ENCODE measurements at regions not wholly inside any gene's neighbourhood (a gene's known extent, or its start where the extent isn't known, plus 50 kb on each side); places are given as distances from the start of the nearest gene placed in this dataset.

DNA sequence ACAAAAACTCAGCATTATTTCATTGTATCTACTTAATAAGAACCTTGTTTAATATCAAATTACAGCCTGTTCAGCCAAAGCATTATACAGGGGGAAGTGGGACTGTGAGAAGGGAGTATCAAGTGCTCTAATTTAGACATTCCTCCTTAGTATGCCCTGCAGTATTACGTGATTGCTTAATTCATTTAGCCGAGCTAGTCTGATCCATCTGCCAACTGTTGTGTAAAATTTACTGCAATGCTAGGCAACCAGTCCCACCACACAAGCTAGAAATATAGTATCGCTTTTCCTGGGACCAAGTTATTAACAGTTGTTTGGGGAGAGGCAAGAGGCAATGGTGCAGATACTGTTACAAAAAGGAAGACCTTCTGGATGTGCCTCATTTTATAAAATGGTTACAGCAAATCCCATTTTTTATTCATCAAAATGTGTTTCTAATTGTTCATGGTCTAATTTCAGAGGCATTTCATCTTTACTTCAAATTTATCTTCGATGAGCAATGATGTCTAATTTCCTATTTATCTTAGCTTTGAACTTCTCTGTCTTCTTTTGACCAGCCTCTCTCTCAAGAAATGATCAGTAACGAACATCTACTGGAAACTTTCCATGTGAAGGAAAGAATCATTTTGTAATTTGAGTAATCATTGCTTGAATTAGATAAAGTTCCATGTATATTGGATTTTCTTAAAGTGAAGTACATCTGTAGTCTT lies 283.3 kb downstream of the DUSP10 start:
- ATAC-seq (peak; percentile 77 to 95), DNase-seq (peak in 1 of 2 donors; percentile 17)
- Histone ChIP-seq H3K27ac (peak overlapping the region; percentile 8 to 71 (median 55)), H3K4me3 (no peak overlapping the region), H3K27me3 (no peaks in the 10 kb centered on the region), H3K4me1 (peaks cover 48 to 53% of the 10 kb centered on the region in 2 donors), H3K9me3 (no peaks in the 10 kb centered on the region), H3K36me3 (no peaks in the 10 kb centered on the region)
- in situ Hi-C loops (cut with MboI; ENCODE audit: low sequenced_read_pairs in 4 of 4) = no loop called here
- intact Hi-C loops (cut with DNase I; ENCODE audit: low total_unique reads) = no loop called here
- TF ChIP-seq POLR2A (IDR thresholded peaks at IDR 0.05) (no peak), CTCF (IDR thresholded peaks at IDR 0.05 in 4 of 5, conservative IDR thresholded peaks at IDR 0.05 in 1 of 5) (no peak)

GRCh38 chr1:221459558-221459957 lies 282.3 kb downstream of the DUSP10 start:
- Histone ChIP-seq H3K4me1 (peaks cover 48 to 54% of the 10 kb centered on the region in 2 donors), H3K27ac (peak overlapping the region in 2 of 4 donors; percentile 65 to 71), H3K9me3 (no peaks in the 10 kb centered on the region), H3K4me3 (no peak overlapping the region), H3K36me3 (no peaks in the 10 kb centered on the region), H3K27me3 (no peaks in the 10 kb centered on the region)
- intact Hi-C loops (cut with DNase I; ENCODE audit: low total_unique reads) = no loop called here
- in situ Hi-C loops (cut with MboI; ENCODE audit: low sequenced_read_pairs in 4 of 4) = no loop called here
- TF ChIP-seq POLR2A (IDR thresholded peaks at IDR 0.05) (no peak), CTCF (IDR thresholded peaks at IDR 0.05 in 4 of 5, conservative IDR thresholded peaks at IDR 0.05 in 1 of 5) (no peak)
- no peak for DNase-seq
- no peak for ATAC-seq

DNA sequence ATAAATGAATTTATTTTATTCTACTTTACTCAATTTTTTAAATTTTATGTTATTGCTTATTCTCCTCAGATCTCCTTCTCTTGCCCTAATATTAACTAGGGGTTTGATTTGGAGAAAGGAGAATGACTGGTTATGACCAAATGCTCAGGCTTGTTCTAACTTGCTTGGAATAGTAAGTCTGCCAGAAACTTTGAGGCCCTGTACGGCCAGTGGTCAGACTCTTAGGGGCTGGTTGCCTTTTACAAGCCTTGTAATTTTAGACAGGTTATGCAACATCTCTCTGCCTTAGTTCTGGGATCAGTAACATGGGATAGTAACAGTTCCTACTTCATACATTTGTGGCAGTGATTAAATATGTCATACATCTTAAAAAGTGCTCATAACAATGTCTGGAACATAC lies 279.5 kb downstream of the DUSP10 start:
- H3K36me3 ChIP-seq = no peaks in the 10 kb centered on the region
- H3K27me3 ChIP-seq = no peaks in the 10 kb centered on the region
- ATAC-seq (peak; percentile 70 to 77), DNase-seq (peak in 1 of 2 donors; percentile 28)
- in situ Hi-C loops (cut with MboI; ENCODE audit: low sequenced_read_pairs in 4 of 4) (no loop called here), intact Hi-C loops (cut with DNase I; ENCODE audit: low total_unique reads) (no loop called here)
- H3K4me1 ChIP-seq = peaks cover 48 to 54% of the 10 kb centered on the region in 2 donors
- TF ChIP-seq CTCF (IDR thresholded peaks at IDR 0.05 in 4 of 5, conservative IDR thresholded peaks at IDR 0.05 in 1 of 5) (no peak), POLR2A (IDR thresholded peaks at IDR 0.05) (no peak)
- peak overlapping the region in 3 of 4 donors; percentile 1 to 71 (median 56) for H3K27ac ChIP-seq
- no peaks in the 10 kb centered on the region for H3K9me3 ChIP-seq
- no peak overlapping the region for H3K4me3 ChIP-seq

GRCh38 chr1:221468546-221468945 lies 273.3 kb downstream of the DUSP10 start:
- TF ChIP-seq CTCF (IDR thresholded peaks at IDR 0.05 in 4 of 5, conservative IDR thresholded peaks at IDR 0.05 in 1 of 5) = no peak
- TF ChIP-seq POLR2A (IDR thresholded peaks at IDR 0.05) = no peak
- intact Hi-C loops (cut with DNase I; ENCODE audit: low total_unique reads) (no loop called here), in situ Hi-C loops (cut with MboI; ENCODE audit: low sequenced_read_pairs in 4 of 4) (no loop called here)
- no peaks in the 10 kb centered on the region for H3K9me3 ChIP-seq
- no peak overlapping the region for H3K27ac ChIP-seq
- no peaks in the 10 kb centered on the region for H3K27me3 ChIP-seq
- ATAC-seq = no peak
- no peak for DNase-seq
- H3K4me1 ChIP-seq = peaks cover 0 to 1% of the 10 kb centered on the region in 2 donors
- H3K36me3 ChIP-seq = no peaks in the 10 kb centered on the region
- no peak overlapping the region for H3K4me3 ChIP-seq
